Left renal cortex interstitium (tissue), 4 donors: ENCODE measurements at regions not wholly inside any gene's neighbourhood (a gene's known extent, or its start where the extent isn't known, plus 50 kb on each side); places are given as distances from the start of the nearest gene placed in this dataset.
"Not testable (repeated sequence)": the region's sequence is repeated elsewhere in the genome, so short reads cannot be mapped to it uniquely, and the experiment has no call there.

Experiments
- DNase-seq, 4 donors: peaks; one replicate each; pipeline ENCODE4 v3.0.0-alpha.2; 2013; ENCODE audit warnings: low read depth in 4 of 4, low spot score in 2 of 4, missing footprints in 1 of 4

GRCh38 chr4:189870511-189871234 is 70.0 kb upstream of the FRG1 start:
- no peak for DNase-seq

GRCh38 chr4:189874591-189874990 is 66.1 kb upstream of the FRG1 start:
- no peak for DNase-seq

GRCh38 chr4:189881190-189881589 is 59.5 kb upstream of the FRG1 start:
- DNase-seq = not testable (repeated sequence)

GRCh38 chr4:189888407-189888806 is 52.3 kb upstream of the FRG1 start:
- not testable (repeated sequence) for DNase-seq
